HepG2 (cell line): ENCODE measurements at regions not wholly inside any gene's neighbourhood (a gene's known extent, or its start where the extent isn't known, plus 50 kb on each side); places are given as distances from the start of the nearest gene placed in this dataset.

Source experiments
- ATAC-seq: fragments of 200-7000 bp; cut with Tn5 transposase; 3 replicates; pipeline ENCODE4 v1.9.1; 2020; ENCODE audit warnings: mild to moderate bottlenecking, moderate library complexity
- BruUV-seq: library from RNA; stranded (reverse); fragments of 400-500 nt; replicated peaks from 2 replicates; lab custom pipeline; 2021; lab: Mats Ljungman, UMichigan
- CTCF ChIA-PET: fragments of 300-600 bp; formaldehyde crosslinking; extraction: SDS; loops from one replicate; lab custom pipeline; 2021; ENCODE audit warnings: low total read pairs, inconsistent platforms, low intra/inter-chr PET ratio; lab: Yijun Ruan, JAX
- POLR2A ChIA-PET: fragments of 350-600 bp; sonication (Branson Sonifier 250); formaldehyde crosslinking; loops from one replicate; lab custom pipeline; 2020; ENCODE audit warnings: antibody characterized with exemption, inconsistent platforms; lab: Yijun Ruan, JAX
- DNase-seq: peaks from one replicate; pipeline ENCODE4 v3.0.0-alpha.2; 2015; ENCODE audit warnings: low spot score
- FAIRE-seq: peaks from 3 replicates; lab custom pipeline; 2011; peaks lifted over from hg19 to GRCh38; lab: Jason Lieb, UNC
- H2AFZ ChIP-seq: one replicate; pipeline ENCODE4 v1.6.1; 2011; ENCODE audit warnings: low read length, inconsistent platforms
- H3K27ac ChIP-seq: fragments of 300-600 bp; 3 replicates; pipeline ENCODE4 v1.8.0; 2011; ENCODE audit warnings: mixed run types, mild to moderate bottlenecking, mixed read lengths, low read length, inconsistent platforms; ENCODE audit not compliant: insufficient read depth; ENCODE audit errors: extremely low read length
- H3K27me3 ChIP-seq, 2 experiments: fragments of 200-600 bp in 1 of 2; 2 replicates in 1 of 2; 3 replicates in 1 of 2; pipeline versions ENCODE4 v1.6.0 to v1.8.0; 2011; ENCODE audit warnings: low read length in 2 of 2, mild to moderate bottlenecking in 2 of 2, moderate library complexity in 2 of 2, inconsistent platforms in 1 of 2; ENCODE audit not compliant: insufficient read depth in 2 of 2, control insufficient read depth in 1 of 2
- H3K36me3 ChIP-seq, 2 experiments: fragments of 200-600 bp in 1 of 2; replicated peaks in 1 of 2; 2 replicates in 1 of 2; 3 replicates in 1 of 2; pipeline versions ENCODE4 v1.5.1 to v1.8.0; 2011; ENCODE audit warnings: low read length in 2 of 2, inconsistent platforms in 1 of 2; ENCODE audit not compliant: insufficient read depth in 2 of 2, control insufficient read depth in 1 of 2
- H3K4me1 ChIP-seq: 2 replicates; pipeline ENCODE4 v1.5.1; 2012; ENCODE audit warnings: low read length, inconsistent platforms; ENCODE audit not compliant: insufficient read depth
- H3K4me2 ChIP-seq: 2 replicates; pipeline ENCODE4 v1.6.0; 2011; ENCODE audit warnings: low read depth, low read length, inconsistent platforms
- H3K4me3 ChIP-seq, 3 experiments: fragments of 200-600 bp in 1 of 3; sonication (generic), shearing (Covaris generic) in 1 of 3; replicated peaks in 1 of 3; 2 replicates each; pipeline ENCODE4 v1.5.1; 2011 to 2016; ENCODE audit warnings: low read length in 3 of 3, inconsistent platforms in 2 of 3, low read depth in 2 of 3, mild to moderate bottlenecking in 2 of 3, control low read depth in 1 of 3, mixed read lengths in 1 of 3; ENCODE audit not compliant: insufficient read depth in 1 of 3
- H3K79me2 ChIP-seq: one replicate; pipeline ENCODE4 v1.6.1; 2011; ENCODE audit warnings: low read length, inconsistent platforms; ENCODE audit not compliant: insufficient read depth
- H3K9ac ChIP-seq: 2 replicates; pipeline ENCODE4 v1.6.0; 2011; ENCODE audit warnings: mild to moderate bottlenecking, low read depth, low read length, inconsistent platforms; ENCODE audit not compliant: insufficient read depth
- H3K9me3 ChIP-seq: 2 replicates; pipeline ENCODE4 v1.5.1; 2012; ENCODE audit warnings: mild to moderate bottlenecking, low read length
- H4K20me1 ChIP-seq: 2 replicates; pipeline ENCODE4 v1.6.0; 2011; ENCODE audit warnings: inconsistent platforms, mild to moderate bottlenecking, low read length, moderate library complexity; ENCODE audit not compliant: insufficient read depth
- CC2D1A ChIP-seq: sonication (generic); formaldehyde crosslinking; IDR thresholded peaks from 2 replicates; pipeline ENCODE4 v1.8.1; 2023; ENCODE audit warnings: mild to moderate bottlenecking, missing genetic modification reagents
- CEBPG ChIP-seq: IDR thresholded peaks from 2 replicates; pipeline ENCODE4 v1.6.1; 2016
- CSRNP2 ChIP-seq: sonication (generic); formaldehyde crosslinking; conservative IDR thresholded peaks from 2 replicates; pipeline ENCODE4 v1.8.0; 2022; ENCODE audit warnings: low read depth, missing genetic modification reagents
- ETV5 ChIP-seq: IDR thresholded peaks from 2 replicates; pipeline ENCODE4 v1.6.1; 2018; ENCODE audit warnings: missing biosample characterization, missing genetic modification reagents, inconsistent platforms, borderline replicate concordance
- HNF1B ChIP-seq: sonication (generic); formaldehyde crosslinking; IDR thresholded peaks from 2 replicates; pipeline ENCODE4 v1.5.1; 2020; ENCODE audit warnings: mild to moderate bottlenecking, moderate library complexity, missing genetic modification reagents
- IKZF4 ChIP-seq: sonication (generic); formaldehyde crosslinking; IDR thresholded peaks from 2 replicates; pipeline ENCODE4 v1.5.1; 2020; ENCODE audit warnings: borderline replicate concordance, mild to moderate bottlenecking, low read depth, missing genetic modification reagents; ENCODE audit errors: not compliant biosample characterization
- KMT2B ChIP-seq: IDR thresholded peaks from 2 replicates; pipeline ENCODE4 v1.6.1; 2016; ENCODE audit warnings: missing genetic modification reagents, missing compliant biosample characterization
- MED13 ChIP-seq: sonication (generic); formaldehyde crosslinking; IDR thresholded peaks from 2 replicates; pipeline ENCODE4 v1.5.0; 2020; ENCODE audit warnings: missing genetic modification reagents
- NFIB ChIP-seq: sonication (generic); formaldehyde crosslinking; IDR thresholded peaks from 2 replicates; pipeline ENCODE4 v1.9.0; 2021; ENCODE audit warnings: missing genetic modification reagents, mild to moderate bottlenecking, borderline replicate concordance
- PAWR ChIP-seq: sonication (generic); formaldehyde crosslinking; IDR thresholded peaks from 2 replicates; pipeline ENCODE4 v1.4.0; 2020; ENCODE audit warnings: missing genetic modification reagents, mild to moderate bottlenecking, borderline replicate concordance
- PHF8 ChIP-seq: sonication (generic); formaldehyde crosslinking; IDR thresholded peaks from 2 replicates; pipeline ENCODE4 v1.5.0; 2020; ENCODE audit warnings: missing genetic modification reagents
- SIX1 ChIP-seq: sonication (generic); formaldehyde crosslinking; IDR thresholded peaks from 2 replicates; pipeline ENCODE4 v1.4.0; 2020; ENCODE audit warnings: missing genetic modification reagents, borderline replicate concordance
- TAF15 ChIP-seq: fragments of 200-400 bp; formaldehyde crosslinking; IDR thresholded peaks from one replicate; pipeline ENCODE4 v1.6.1; 2018; ENCODE audit warnings: mild to moderate bottlenecking, low read depth, low read length; ENCODE audit not compliant: poor library complexity, severe bottlenecking
- TEAD2 ChIP-seq: sonication (generic); formaldehyde crosslinking; IDR thresholded peaks from 2 replicates; pipeline ENCODE4 v1.9.0; 2021; ENCODE audit warnings: missing genetic modification reagents
- TOPORS ChIP-seq: sonication (generic); formaldehyde crosslinking; IDR thresholded peaks from 2 replicates; pipeline ENCODE4 v1.8.0; 2023; ENCODE audit warnings: mild to moderate bottlenecking, missing genetic modification reagents
- XBP1 ChIP-seq: sonication (generic); formaldehyde crosslinking; IDR thresholded peaks from 2 replicates; pipeline ENCODE4 v1.5.0; 2020; ENCODE audit warnings: missing genetic modification reagents
- ZNF260 ChIP-seq: sonication (generic); formaldehyde crosslinking; IDR thresholded peaks from 2 replicates; pipeline ENCODE4 v1.4.0; 2020; ENCODE audit warnings: missing genetic modification reagents, low read depth, mild to moderate bottlenecking, borderline replicate concordance
- ZNF329 ChIP-seq: sonication (generic); formaldehyde crosslinking; IDR thresholded peaks from 2 replicates; pipeline ENCODE4 v1.9.0; 2021; ENCODE audit warnings: low read depth, mild to moderate bottlenecking, missing genetic modification reagents
- ZNF367 ChIP-seq: sonication (generic); formaldehyde crosslinking; IDR thresholded peaks from 2 replicates; pipeline ENCODE4 v1.4.0; 2020; ENCODE audit warnings: missing genetic modification reagents, borderline replicate concordance
- WGBS: methylation state at CpG from one replicate; pipeline ENCODE4 v1.1.6; 2017; ENCODE audit warnings: low lambda C conversion rate; 5-methylcytosine and 5-hydroxymethylcytosine counted together
- in situ Hi-C: cut with HindIII; loops from 2 replicates; pipeline ENCODE4 v1.10.0; 2017; ENCODE audit warnings: low pct_unique_long_range_greater_than_20kb; ENCODE audit not compliant: extremely low pct_ligation_motif_present
- intact Hi-C: fragments of 100-400 bp; cut with micrococcal nuclease; formaldehyde crosslinking; loops from one replicate; pipeline ENCODE4 v1.10.0; 2022; ENCODE audit not compliant: unreplicated experiment

DNA sequence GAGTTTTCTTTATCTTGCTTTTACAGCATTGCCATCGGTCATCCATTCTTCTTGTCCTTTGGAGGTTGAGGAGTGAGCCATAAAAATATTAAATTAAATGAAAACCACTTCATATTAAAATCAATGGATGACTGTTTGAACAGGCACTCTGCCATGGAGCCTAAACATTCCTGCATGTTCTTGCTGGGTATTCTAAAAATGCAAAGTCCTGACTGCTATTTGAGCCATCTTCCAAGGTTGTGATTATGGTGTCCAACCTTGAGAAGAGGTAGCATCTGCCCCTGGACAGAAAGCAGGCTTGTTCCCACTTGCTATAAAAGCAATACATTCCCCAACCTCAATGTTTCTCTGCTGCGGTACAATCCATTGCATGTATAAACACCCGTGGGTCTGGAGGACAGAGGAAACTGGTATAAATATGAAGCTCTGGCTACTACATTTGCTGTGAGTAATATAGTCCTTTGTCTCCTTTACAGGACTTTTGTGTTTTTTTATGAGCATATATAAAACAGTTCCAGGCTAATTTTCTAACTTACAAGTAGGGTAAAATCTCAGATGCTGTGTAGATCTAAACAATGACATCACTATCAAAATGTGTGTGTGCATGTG, 70.9 kb upstream of the FAT4 start:
- Histone ChIP-seq H3K9me3 (no peaks in the 10 kb centered on the region), H2AFZ (no peak overlapping the region), H3K4me1 (no peaks in the 10 kb centered on the region), H3K27me3 (no peaks in the 10 kb centered on the region), H3K4me2 (no peak overlapping the region), H3K36me3 (no peaks in the 10 kb centered on the region), H3K79me2 (no peaks in the 10 kb centered on the region), H3K4me3 (no peak overlapping the region), H4K20me1 (no peaks in the 10 kb centered on the region), H3K27ac (no peak overlapping the region), H3K9ac (no peak overlapping the region)
- FAIRE-seq (no peak), DNase-seq (no peak), ATAC-seq (no peak)
- WGBS, result 17% methylated on average over 3 of the region's 3 CpGs
- POLR2A ChIA-PET, result no interaction called here
- CTCF ChIA-PET, result no interaction called here
- intact Hi-C loops (no loop called here), in situ Hi-C loops (loop anchor here (25.0 kb wide), 1 partner anchor 907 kb away; no protein-coding TSS in a partner anchor)
- TF ChIP-seq PHF8 (CRISPR knock-in tag), result no peak
- TF ChIP-seq KMT2B, result no peak
- TF ChIP-seq ZNF260 (CRISPR knock-in tag), result no peak
- TF ChIP-seq PAWR (CRISPR knock-in tag), result no peak
- TF ChIP-seq XBP1 (CRISPR knock-in tag), result no peak
- TF ChIP-seq TOPORS, result no peak
- TF ChIP-seq CEBPG (CRISPR knock-in tag), result no peak
- TF ChIP-seq ZNF329 (CRISPR knock-in tag), result no peak
- TF ChIP-seq TEAD2, result no peak
- TF ChIP-seq HNF1B (CRISPR knock-in tag), result no peak
- TF ChIP-seq IKZF4 (CRISPR knock-in tag), result no peak
- TF ChIP-seq TAF15, result no peak
- no peak for TF ChIP-seq ETV5 (CRISPR knock-in tag)
- TF ChIP-seq CC2D1A (CRISPR knock-in tag), result no peak
- no peak for TF ChIP-seq CSRNP2
- TF ChIP-seq ZNF367 (CRISPR knock-in tag), result no peak
- no peak for TF ChIP-seq SIX1 (CRISPR knock-in tag)
- TF ChIP-seq MED13 (CRISPR knock-in tag), result no peak
- TF ChIP-seq NFIB (CRISPR knock-in tag), result no peak
- BruUV-seq, result no TSS peak
